ENCODE measurements at regions not wholly inside any gene's neighbourhood (a gene's known extent, or its start where the extent isn't known, plus 50 kb on each side); places are given as distances from the start of the nearest gene placed in this dataset.

DNA sequence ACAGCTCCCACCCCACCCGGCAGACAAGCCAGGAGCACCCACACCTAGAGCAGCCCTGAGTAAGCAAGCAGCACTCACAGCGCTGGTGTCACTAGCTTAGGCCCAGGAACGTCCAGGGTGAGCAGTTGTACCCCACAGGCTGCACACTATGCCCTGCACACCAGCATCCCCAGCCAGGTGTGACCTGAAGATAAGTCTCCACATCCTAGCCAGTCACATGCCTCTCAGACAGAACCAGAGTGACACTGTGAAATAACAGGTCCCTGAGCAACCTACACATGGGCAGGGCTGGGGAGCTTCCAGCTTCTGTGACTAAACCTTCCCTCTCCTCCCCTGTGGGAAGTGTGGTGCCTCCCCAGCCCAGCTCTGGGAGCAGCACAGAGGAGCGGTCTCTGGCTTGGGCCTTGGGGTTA lies 253.6 kb downstream of the UACA start (continued):
- TF ChIP-seq, protein P1, sequence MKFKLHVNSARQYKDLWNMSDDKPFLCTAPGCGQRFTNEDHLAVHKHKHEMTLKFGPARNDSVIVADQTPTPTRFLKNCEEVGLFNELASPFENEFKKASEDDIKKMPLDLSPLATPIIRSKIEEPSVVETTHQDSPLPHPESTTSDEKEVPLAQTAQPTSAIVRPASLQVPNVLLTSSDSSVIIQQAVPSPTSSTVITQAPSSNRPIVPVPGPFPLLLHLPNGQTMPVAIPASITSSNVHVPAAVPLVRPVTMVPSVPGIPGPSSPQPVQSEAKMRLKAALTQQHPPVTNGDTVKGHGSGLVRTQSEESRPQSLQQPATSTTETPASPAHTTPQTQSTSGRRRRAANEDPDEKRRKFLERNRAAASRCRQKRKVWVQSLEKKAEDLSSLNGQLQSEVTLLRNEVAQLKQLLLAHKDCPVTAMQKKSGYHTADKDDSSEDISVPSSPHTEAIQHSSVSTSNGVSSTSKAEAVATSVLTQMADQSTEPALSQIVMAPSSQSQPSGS (IDR thresholded peaks at IDR 0.05; ENCODE audit: low read length), result no peak

Measured in H1 (cell line).